Keratinocyte (primary cell): ENCODE measurements at regions not wholly inside any gene's neighbourhood (a gene's known extent, or its start where the extent isn't known, plus 50 kb on each side); places are given as distances from the start of the nearest gene placed in this dataset.

Experiments used
- EZH2 ChIP-seq: IDR thresholded peaks from one replicate; pipeline ENCODE4 v1.6.1; 2012; ENCODE audit warnings: inconsistent platforms, mild to moderate bottlenecking, low read length, moderate library complexity
- TF ChIP-seq, protein P1 (sequence below), 3 experiments: IDR thresholded peaks in 1 of 3; conservative IDR thresholded peaks in 1 of 3; optimal IDR thresholded peaks in 1 of 3; 2 replicates in 2 of 3; 3 replicates in 1 of 3; pipeline versions ENCODE3 to v1.5.1; 2011; ENCODE audit warnings: low read length in 3 of 3, mild to moderate bottlenecking in 3 of 3, moderate library complexity in 2 of 3, control low read depth in 1 of 3, inconsistent platforms in 1 of 3; ENCODE audit not compliant: insufficient read depth in 2 of 3; ENCODE audit errors: extremely low read depth in 1 of 3

DNA sequence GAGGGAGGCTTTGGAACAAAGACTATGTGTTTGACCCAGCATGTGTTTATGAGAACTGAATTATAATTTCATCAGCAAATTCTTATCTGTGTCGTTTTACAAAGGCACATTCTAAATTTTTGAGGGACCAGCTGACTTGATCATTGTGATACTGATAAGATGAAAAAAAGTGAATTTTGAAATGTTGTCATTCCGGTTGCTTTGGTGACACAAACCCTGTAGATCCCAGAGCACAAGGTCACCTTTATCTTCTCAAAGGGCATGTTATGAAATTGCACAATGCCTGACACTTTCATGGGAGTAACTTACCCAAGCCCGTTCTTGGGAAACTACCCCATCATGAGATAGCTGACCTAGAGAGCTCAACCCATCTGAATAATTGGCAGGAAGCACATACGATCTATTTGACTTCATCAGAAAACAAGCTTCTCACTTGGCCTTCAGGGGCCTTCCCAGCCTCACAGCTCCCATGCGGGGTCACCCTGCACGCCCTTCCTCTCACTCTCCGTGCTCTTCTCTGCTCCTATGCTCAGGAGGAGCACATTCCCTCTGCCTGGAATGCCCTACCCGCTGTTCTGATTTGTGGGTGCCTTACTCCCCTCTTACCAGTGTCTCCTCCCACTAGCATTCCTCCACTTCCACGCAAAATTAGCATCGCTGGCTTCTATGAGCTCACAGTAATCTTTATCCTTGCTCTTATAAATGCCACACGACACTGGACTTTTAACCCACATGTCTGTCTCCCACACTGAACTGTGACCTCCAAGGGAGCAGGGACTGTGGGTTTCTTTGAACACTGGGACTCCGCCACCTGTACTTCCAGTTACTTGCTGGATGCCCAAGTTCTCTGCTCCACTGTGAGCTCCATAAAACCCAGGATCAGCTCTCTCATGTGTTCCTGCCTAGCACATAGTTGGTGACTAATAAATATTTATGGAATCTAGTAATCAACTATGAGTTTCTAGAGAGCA, 555.8 kb upstream of the ID2 start:
- TF ChIP-seq, protein P1, sequence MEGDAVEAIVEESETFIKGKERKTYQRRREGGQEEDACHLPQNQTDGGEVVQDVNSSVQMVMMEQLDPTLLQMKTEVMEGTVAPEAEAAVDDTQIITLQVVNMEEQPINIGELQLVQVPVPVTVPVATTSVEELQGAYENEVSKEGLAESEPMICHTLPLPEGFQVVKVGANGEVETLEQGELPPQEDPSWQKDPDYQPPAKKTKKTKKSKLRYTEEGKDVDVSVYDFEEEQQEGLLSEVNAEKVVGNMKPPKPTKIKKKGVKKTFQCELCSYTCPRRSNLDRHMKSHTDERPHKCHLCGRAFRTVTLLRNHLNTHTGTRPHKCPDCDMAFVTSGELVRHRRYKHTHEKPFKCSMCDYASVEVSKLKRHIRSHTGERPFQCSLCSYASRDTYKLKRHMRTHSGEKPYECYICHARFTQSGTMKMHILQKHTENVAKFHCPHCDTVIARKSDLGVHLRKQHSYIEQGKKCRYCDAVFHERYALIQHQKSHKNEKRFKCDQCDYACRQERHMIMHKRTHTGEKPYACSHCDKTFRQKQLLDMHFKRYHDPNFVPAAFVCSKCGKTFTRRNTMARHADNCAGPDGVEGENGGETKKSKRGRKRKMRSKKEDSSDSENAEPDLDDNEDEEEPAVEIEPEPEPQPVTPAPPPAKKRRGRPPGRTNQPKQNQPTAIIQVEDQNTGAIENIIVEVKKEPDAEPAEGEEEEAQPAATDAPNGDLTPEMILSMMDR (optimal IDR thresholded peaks at IDR 0.05 in 1 of 3, IDR thresholded peaks at IDR 0.05 in 1 of 3, conservative IDR thresholded peaks at IDR 0.05 in 1 of 3; ENCODE audit: extremely low read depth in 1 of 3, insufficient read depth in 2 of 3, low read length in 3 of 3) = no peak
- TF ChIP-seq EZH2 = no peak
